Smooth muscle cell (in vitro differentiated cells): ENCODE measurements at regions not wholly inside any gene's neighbourhood (a gene's known extent, or its start where the extent isn't known, plus 50 kb on each side); places are given as distances from the start of the nearest gene placed in this dataset.

Experiments
- DNase-seq: peaks from one replicate; lab custom pipeline; 2025; ENCODE audit not compliant: unreplicated experiment; lab: John Stamatoyannopoulos, UW
- H2AFZ ChIP-seq: fragments of 200-600 bp; sonication (generic); 2 replicates; pipeline ENCODE4 v1.6.0; 2016; ENCODE audit warnings: antibody characterized with exemption, low read depth, mild to moderate bottlenecking
- H3F3A ChIP-seq: fragments of 200-600 bp; sonication (generic); 2 replicates; pipeline ENCODE4 v1.6.0; 2017; ENCODE audit warnings: antibody characterized with exemption, low read depth
- H3K27ac ChIP-seq: fragments of 200-600 bp; sonication (generic); 2 replicates; pipeline ENCODE4 v1.5.1; 2016; ENCODE audit warnings: low read depth, mild to moderate bottlenecking
- H3K27me3 ChIP-seq: fragments of 200-600 bp; sonication (generic); 2 replicates; pipeline ENCODE4 v1.6.1; 2016; ENCODE audit warnings: low read depth, mild to moderate bottlenecking
- H3K36me3 ChIP-seq: fragments of 200-600 bp; sonication (generic); 2 replicates; pipeline ENCODE4 v1.5.1; 2016; ENCODE audit warnings: low read depth
- H3K4me1 ChIP-seq: fragments of 200-600 bp; sonication (generic); 2 replicates; pipeline ENCODE4 v1.5.1; 2016; ENCODE audit warnings: low read depth
- H3K4me2 ChIP-seq: fragments of 200-600 bp; sonication (generic); 2 replicates; pipeline ENCODE4 v1.6.0; 2016; ENCODE audit warnings: mild to moderate bottlenecking
- H3K4me3 ChIP-seq: fragments of 200-600 bp; sonication (generic); 2 replicates; pipeline ENCODE4 v1.5.1; 2016; ENCODE audit warnings: mild to moderate bottlenecking
- H3K79me2 ChIP-seq: fragments of 200-600 bp; sonication (generic); 2 replicates; pipeline ENCODE4 v1.6.0; 2016; ENCODE audit warnings: low read depth, mild to moderate bottlenecking
- H3K9ac ChIP-seq: fragments of 200-600 bp; sonication (generic); 2 replicates; pipeline ENCODE4 v1.6.0; 2016; ENCODE audit warnings: low read depth
- H3K9me3 ChIP-seq: fragments of 200-600 bp; sonication (generic); replicated peaks from 2 replicates; pipeline ENCODE4 v1.5.1; 2016; ENCODE audit warnings: low read depth
- H4K20me1 ChIP-seq: fragments of 200-600 bp; sonication (generic); 2 replicates; pipeline ENCODE4 v1.6.0; 2016; ENCODE audit warnings: low read depth
- WGBS: methylation state at CpG from one replicate; pipeline ENCODE4 v1.1.7; 2016; ENCODE audit warnings: low lambda C conversion rate; 5-methylcytosine and 5-hydroxymethylcytosine counted together
- TF ChIP-seq, protein P1 (sequence below): fragments of 200-600 bp; sonication (generic); IDR thresholded peaks from 2 replicates; pipeline ENCODE4 v1.5.1; 2017; ENCODE audit warnings: borderline replicate concordance, mild to moderate bottlenecking, antibody characterized with exemption; ENCODE audit not compliant: insufficient read depth, poor library complexity, severe bottlenecking

DNA sequence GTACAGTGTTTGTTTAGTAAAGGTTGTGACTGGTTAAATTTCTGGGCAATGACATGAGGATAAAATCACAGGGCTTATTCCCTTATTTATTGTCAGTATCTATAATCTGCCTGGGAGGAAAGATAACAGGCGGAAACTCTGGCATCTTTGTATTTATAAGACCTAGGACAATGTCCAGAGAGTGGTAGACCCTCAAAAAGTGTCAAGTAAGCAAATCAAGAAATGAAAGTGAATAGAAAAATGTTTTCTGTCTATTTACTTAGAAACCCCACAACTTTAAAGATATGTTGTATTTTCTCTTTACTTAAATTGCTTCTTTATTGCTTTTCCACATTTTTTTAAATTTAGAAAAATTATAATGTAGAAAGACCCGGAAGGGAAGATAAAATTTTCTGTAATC is 544.6 kb downstream of the EDEM1 start:
- Histone ChIP-seq H3K79me2 (no peaks in the 10 kb centered on the region), H3K4me3 (no peak overlapping the region), H3K9me3 (no peaks in the 10 kb centered on the region), H4K20me1 (no peaks in the 10 kb centered on the region), H3K36me3 (no peaks in the 10 kb centered on the region), H3K4me1 (no peaks in the 10 kb centered on the region), H3K27ac (no peak overlapping the region), H3K4me2 (no peak overlapping the region), H2AFZ (no peak overlapping the region), H3F3A (peaks cover 1% of the 10 kb centered on the region), H3K9ac (no peak overlapping the region), H3K27me3 (no peaks in the 10 kb centered on the region)
- 43% methylated on average over 2 of the region's 2 CpGs for WGBS
- DNase-seq = no peak
- TF ChIP-seq, protein P1, sequence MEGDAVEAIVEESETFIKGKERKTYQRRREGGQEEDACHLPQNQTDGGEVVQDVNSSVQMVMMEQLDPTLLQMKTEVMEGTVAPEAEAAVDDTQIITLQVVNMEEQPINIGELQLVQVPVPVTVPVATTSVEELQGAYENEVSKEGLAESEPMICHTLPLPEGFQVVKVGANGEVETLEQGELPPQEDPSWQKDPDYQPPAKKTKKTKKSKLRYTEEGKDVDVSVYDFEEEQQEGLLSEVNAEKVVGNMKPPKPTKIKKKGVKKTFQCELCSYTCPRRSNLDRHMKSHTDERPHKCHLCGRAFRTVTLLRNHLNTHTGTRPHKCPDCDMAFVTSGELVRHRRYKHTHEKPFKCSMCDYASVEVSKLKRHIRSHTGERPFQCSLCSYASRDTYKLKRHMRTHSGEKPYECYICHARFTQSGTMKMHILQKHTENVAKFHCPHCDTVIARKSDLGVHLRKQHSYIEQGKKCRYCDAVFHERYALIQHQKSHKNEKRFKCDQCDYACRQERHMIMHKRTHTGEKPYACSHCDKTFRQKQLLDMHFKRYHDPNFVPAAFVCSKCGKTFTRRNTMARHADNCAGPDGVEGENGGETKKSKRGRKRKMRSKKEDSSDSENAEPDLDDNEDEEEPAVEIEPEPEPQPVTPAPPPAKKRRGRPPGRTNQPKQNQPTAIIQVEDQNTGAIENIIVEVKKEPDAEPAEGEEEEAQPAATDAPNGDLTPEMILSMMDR = no peak

DNA sequence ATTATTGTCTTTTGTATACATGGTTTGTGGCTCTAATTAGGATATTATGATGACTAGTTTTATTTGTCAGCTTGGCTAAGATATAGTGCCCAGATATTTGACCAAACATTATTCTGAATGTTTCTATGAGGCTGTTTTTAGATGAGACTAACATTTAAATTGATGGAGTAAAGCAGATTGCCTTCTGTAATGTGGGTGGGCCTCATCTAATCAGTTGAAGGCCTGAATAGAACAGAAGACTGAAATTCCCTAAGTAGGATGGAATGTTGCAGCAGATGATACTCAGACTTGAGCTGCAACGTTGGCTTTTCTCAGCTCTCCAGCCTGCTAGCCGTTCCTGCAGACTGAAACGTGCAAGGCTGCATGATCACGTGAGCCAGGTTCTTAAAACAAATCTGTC is 546.5 kb downstream of the EDEM1 start:
- Histone ChIP-seq H3K9me3 (no peaks in the 10 kb centered on the region), H3F3A (no peaks in the 10 kb centered on the region), H3K27ac (no peak overlapping the region), H4K20me1 (no peaks in the 10 kb centered on the region), H2AFZ (no peak overlapping the region), H3K79me2 (no peaks in the 10 kb centered on the region), H3K4me2 (no peak overlapping the region), H3K9ac (no peak overlapping the region), H3K4me3 (no peak overlapping the region), H3K27me3 (no peaks in the 10 kb centered on the region), H3K36me3 (no peaks in the 10 kb centered on the region), H3K4me1 (no peaks in the 10 kb centered on the region)
- TF ChIP-seq, protein P1 = no peak
- DNase-seq = no peak
- 91% methylated on average over 4 of the region's 4 CpGs for WGBS

DNA sequence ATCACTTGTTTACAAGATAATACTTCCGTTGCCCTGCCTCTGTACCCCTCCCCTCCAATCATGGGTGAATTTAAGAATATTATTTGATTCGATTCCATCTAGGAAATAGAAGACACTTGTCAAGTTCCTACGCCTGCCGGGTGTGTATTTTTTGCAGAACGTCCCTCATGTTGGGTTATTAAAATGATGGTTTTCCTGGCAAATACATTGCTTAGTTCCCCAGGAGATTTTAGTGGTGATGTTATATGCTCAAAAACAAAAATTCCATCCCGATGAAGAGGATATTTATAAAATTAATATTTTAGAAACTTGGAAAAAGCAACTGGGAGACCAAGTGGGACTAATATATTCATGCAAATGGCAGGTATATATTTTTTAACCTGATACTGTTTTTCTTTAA is 548.4 kb downstream of the EDEM1 start:
- H3K27me3 ChIP-seq = no peaks in the 10 kb centered on the region
- H3K4me2 ChIP-seq = no peak overlapping the region
- H3K27ac ChIP-seq = no peak overlapping the region
- no peaks in the 10 kb centered on the region for H3K79me2 ChIP-seq
- WGBS = 94% methylated on average over 6 of the region's 6 CpGs
- TF ChIP-seq, protein P1 = no peak
- H3K9ac ChIP-seq = no peak overlapping the region
- no peak overlapping the region for H2AFZ ChIP-seq
- no peak overlapping the region for H3K4me3 ChIP-seq
- H3K36me3 ChIP-seq = no peaks in the 10 kb centered on the region
- no peak for DNase-seq
- H3F3A ChIP-seq = no peaks in the 10 kb centered on the region
- no peaks in the 10 kb centered on the region for H4K20me1 ChIP-seq
- H3K4me1 ChIP-seq = no peaks in the 10 kb centered on the region
- no peaks in the 10 kb centered on the region for H3K9me3 ChIP-seq

DNA sequence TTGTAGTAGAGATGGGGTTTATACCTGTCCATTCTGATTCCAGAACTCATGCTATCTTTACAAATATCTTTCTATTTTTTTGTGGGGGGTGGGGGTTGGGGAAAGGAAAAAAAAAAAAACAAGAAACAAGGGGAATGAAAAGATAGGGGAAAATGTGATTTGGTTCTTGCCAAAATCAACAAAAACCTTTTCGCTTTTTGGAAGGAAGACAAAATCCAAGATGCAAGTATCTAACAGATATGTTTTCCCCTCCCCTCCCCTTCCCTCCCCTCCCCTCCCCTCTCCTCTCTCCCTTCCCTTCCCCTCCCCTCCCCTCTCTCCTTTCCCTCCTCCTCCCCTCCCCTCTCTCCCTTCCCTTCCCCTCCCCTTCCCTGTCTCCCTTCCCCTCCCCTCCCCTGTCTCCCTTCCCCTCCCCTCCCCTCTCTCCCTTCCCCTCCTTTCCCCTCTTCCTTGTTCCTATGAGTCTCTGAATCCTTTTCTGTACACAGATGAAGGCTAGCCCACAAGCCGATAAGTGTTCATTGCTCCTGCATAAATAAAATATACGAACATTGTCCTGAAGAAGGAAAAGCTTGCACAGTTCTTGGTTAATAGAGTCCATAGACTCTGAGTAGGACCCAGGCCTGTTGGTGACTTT is 551.9 kb downstream of the EDEM1 start:
- H3K9ac ChIP-seq = no peak overlapping the region
- H3K79me2 ChIP-seq = no peaks in the 10 kb centered on the region
- no peaks in the 10 kb centered on the region for H3F3A ChIP-seq
- TF ChIP-seq, protein P1 = no peak
- no peaks in the 10 kb centered on the region for H3K27me3 ChIP-seq
- no peak for DNase-seq
- no peak overlapping the region for H3K4me3 ChIP-seq
- WGBS = 59% methylated on average over 3 of the region's 3 CpGs
- H3K36me3 ChIP-seq = no peaks in the 10 kb centered on the region
- H4K20me1 ChIP-seq = no peaks in the 10 kb centered on the region
- H3K4me2 ChIP-seq = no peak overlapping the region
- H3K9me3 ChIP-seq = no peaks in the 10 kb centered on the region
- H3K27ac ChIP-seq = no peak overlapping the region
- H2AFZ ChIP-seq = no peak overlapping the region
- no peaks in the 10 kb centered on the region for H3K4me1 ChIP-seq
